Retinal pigment epithelial cell (primary cell): ENCODE measurements at regions not wholly inside any gene's neighbourhood (a gene's known extent, or its start where the extent isn't known, plus 50 kb on each side); places are given as distances from the start of the nearest gene placed in this dataset.
"Not testable (repeated sequence)": the region's sequence is repeated elsewhere in the genome, so short reads cannot be mapped to it uniquely, and the experiment has no call there.

Experiments used
- DNase-seq: peaks from one replicate; pipeline ENCODE4 v3.0.0-alpha.2; 2010; ENCODE audit warnings: low read depth
- H3K4me3 ChIP-seq: 2 replicates; pipeline ENCODE4 v1.5.1; 2011; ENCODE audit warnings: mild to moderate bottlenecking, low read length, control low read depth, moderate library complexity
- TF ChIP-seq, protein P1 (sequence below): conservative IDR thresholded peaks from 2 replicates; pipeline ENCODE4 v1.5.1; 2011; ENCODE audit warnings: low read depth, low read length, control low read depth, inconsistent platforms

DNA sequence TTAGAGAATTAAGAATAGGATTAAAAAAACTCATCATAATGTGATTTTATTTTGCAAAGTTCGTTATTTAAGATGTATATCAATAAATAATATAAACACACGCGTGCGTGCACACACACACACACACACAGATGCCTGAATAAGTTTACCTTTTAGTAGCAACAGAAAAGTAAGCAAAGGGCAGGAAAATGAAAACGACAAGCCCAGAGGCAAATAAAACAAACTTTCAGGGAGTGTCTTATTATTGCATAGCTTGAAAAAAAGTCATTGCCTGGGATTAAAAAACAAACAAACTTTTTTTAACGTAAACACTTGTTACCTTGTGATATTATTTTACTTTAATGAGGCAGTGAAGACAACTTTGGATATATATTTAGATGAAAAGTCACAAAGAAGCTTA, 226.4 kb downstream of the BAMBI start:
- TF ChIP-seq, protein P1, sequence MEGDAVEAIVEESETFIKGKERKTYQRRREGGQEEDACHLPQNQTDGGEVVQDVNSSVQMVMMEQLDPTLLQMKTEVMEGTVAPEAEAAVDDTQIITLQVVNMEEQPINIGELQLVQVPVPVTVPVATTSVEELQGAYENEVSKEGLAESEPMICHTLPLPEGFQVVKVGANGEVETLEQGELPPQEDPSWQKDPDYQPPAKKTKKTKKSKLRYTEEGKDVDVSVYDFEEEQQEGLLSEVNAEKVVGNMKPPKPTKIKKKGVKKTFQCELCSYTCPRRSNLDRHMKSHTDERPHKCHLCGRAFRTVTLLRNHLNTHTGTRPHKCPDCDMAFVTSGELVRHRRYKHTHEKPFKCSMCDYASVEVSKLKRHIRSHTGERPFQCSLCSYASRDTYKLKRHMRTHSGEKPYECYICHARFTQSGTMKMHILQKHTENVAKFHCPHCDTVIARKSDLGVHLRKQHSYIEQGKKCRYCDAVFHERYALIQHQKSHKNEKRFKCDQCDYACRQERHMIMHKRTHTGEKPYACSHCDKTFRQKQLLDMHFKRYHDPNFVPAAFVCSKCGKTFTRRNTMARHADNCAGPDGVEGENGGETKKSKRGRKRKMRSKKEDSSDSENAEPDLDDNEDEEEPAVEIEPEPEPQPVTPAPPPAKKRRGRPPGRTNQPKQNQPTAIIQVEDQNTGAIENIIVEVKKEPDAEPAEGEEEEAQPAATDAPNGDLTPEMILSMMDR, result no peak
- no peak for DNase-seq
- H3K4me3 ChIP-seq, result no peak overlapping the region

DNA sequence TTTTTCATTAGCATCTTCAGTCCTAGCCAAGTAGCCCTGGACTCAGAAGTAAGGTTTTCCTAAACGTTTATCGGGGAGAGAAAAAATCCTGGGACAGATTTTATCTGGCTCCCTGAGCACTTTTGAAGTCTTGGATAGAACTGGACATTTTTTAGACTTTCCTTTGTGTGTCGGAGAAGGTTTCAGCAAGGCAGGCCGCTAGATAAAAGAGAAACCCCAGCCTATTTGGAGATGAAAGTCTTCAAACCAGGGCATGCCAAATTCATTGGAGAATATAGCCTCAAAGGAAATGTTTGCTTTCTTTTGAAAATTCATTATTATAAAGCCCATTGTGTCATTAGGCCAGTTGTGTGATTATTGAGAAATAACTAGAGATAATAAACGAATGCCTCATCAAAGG, 228.1 kb downstream of the BAMBI start:
- TF ChIP-seq, protein P1, result no peak
- no peak overlapping the region for H3K4me3 ChIP-seq
- no peak for DNase-seq

DNA sequence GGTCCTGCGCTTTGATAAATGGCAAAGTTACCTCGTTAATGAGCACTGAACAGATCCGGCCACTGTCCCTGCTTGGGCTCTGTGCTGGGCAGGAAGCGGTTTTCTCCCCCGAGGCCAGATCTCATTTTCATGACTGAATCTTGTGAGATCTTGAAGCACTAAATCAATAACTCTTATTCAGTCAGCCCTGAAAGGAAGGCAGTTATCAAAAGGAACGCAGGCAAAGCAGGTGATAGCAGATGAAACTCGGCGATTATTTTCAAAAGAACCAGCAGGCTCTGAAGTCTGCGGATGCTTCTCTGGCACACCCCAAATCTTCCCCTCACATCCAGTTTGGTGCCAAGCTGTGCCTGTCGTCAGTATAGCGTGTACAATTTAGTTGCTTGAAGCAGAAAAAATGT, 228.7 kb downstream of the BAMBI start:
- no peak for DNase-seq
- TF ChIP-seq, protein P1, result no peak
- H3K4me3 ChIP-seq, result no peak overlapping the region

DNA sequence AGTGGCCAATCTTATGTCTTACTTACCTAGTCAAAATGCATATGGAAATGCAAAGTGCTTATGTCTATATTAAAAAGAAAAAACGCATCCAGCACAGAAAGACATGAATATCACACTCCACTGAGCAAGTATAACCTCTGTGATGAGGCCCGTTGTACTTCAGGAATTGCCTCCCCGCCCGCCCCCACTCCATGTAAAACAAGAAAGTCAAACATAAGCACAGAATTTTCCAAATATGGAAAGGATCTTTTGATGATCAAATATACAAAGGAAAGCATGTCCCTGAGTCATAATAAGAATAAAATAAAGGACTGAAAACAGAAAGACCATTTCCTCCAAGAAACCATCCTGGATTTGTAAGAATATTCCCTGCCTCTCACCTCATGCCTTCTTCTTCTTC, 229.1 kb downstream of the BAMBI start:
- H3K4me3 ChIP-seq, result no peak overlapping the region
- DNase-seq, result no peak
- TF ChIP-seq, protein P1, result no peak

- H3K4me3 ChIP-seq, result no peak overlapping the region
- DNase-seq, result no peak
- TF ChIP-seq, protein P1, result no peak
Measured at GRCh38 chr10:28906934-28907333, 229.6 kb downstream of the BAMBI start.

DNA sequence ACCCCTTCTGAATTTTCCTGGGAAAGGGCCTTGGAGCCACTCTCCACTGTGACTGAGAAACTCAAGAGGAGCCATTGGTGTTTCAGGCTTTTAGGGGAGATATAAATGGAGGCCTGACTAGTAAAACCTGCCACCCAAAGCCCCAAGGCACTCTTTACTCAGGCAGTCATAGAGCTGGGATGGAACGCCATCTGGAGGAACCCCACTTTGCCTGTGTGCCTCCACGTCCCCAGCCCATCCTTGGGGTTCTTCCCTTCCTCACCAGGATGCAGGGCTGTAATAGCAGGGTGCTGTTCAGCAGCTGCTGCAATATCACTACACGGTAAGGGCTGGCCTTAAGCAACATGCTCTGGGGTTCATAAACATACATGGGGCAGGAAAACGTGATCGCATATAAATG, 232.6 kb downstream of the BAMBI start:
- TF ChIP-seq, protein P1, result no peak
- no peak overlapping the region for H3K4me3 ChIP-seq
- DNase-seq, result no peak

- TF ChIP-seq, protein P1, result no peak
- no peak overlapping the region for H3K4me3 ChIP-seq
- no peak for DNase-seq
Measured at GRCh38 chr10:28910956-28911355, 233.6 kb downstream of the BAMBI start.

- DNase-seq, H3K4me3 ChIP-seq: not testable (repeated sequence)
Measured at GRCh38 chr10:28911511-28911910, 234.2 kb downstream of the BAMBI start.
